ENCODE measurements at regions not wholly inside any gene's neighbourhood (a gene's known extent, or its start where the extent isn't known, plus 50 kb on each side); places are given as distances from the start of the nearest gene placed in this dataset.
"Not testable (repeated sequence)": the region's sequence is repeated elsewhere in the genome, so short reads cannot be mapped to it uniquely, and the experiment has no call there.

GRCh38 chr3:20822251-20822650 is 636.2 kb upstream of the SGO1 start:
- H3K27me3 Mint-ChIP-seq (ENCODE audit: unreplicated experiment) = peaks cover 3% of the 10 kb centered on the region
- no peak overlapping the region for H3K27ac Mint-ChIP-seq (ENCODE audit: unreplicated experiment)
- H3K9me3 Mint-ChIP-seq (ENCODE audit: unreplicated experiment) = peaks cover 3% of the 10 kb centered on the region
- H3K36me3 Mint-ChIP-seq (ENCODE audit: unreplicated experiment) = peaks cover 11% of the 10 kb centered on the region
- no peak for DNase-seq
- no peak for TF ChIP-seq CTCF (IDR thresholded peaks at IDR 0.05; ENCODE audit: partially characterized antibody, unreplicated experiment)
- no peak overlapping the region for H3K4me3 Mint-ChIP-seq (ENCODE audit: unreplicated experiment)
- no peaks in the 10 kb centered on the region for H3K4me1 Mint-ChIP-seq (ENCODE audit: low read depth, unreplicated experiment)

- H3K27me3 Mint-ChIP-seq (ENCODE audit: unreplicated experiment); DNase-seq; H3K4me3 Mint-ChIP-seq (ENCODE audit: unreplicated experiment); H3K9me3 Mint-ChIP-seq (ENCODE audit: unreplicated experiment); H3K4me1 Mint-ChIP-seq (ENCODE audit: low read depth, unreplicated experiment); H3K27ac Mint-ChIP-seq (ENCODE audit: unreplicated experiment): not testable (repeated sequence)
- peaks cover 11% of the 10 kb centered on the region for H3K36me3 Mint-ChIP-seq (ENCODE audit: unreplicated experiment)
Measured at GRCh38 chr3:20820872-20821271, 634.9 kb upstream of the SGO1 start.

GRCh38 chr3:20811631-20812030 is 625.6 kb upstream of the SGO1 start:
- Mint-ChIP-seq H3K4me1 (ENCODE audit: low read depth, unreplicated experiment) (no peaks in the 10 kb centered on the region), H3K36me3 (ENCODE audit: unreplicated experiment) (no peaks in the 10 kb centered on the region), H3K4me3 (ENCODE audit: unreplicated experiment) (no peak overlapping the region), H3K9me3 (ENCODE audit: unreplicated experiment) (no peaks in the 10 kb centered on the region), H3K27me3 (ENCODE audit: unreplicated experiment) (no peaks in the 10 kb centered on the region), H3K27ac (ENCODE audit: unreplicated experiment) (no peak overlapping the region)
- TF ChIP-seq CTCF (IDR thresholded peaks at IDR 0.05; ENCODE audit: partially characterized antibody, unreplicated experiment) = no peak
- no peak for DNase-seq

GRCh38 chr3:20811006-20811405 is 625.0 kb upstream of the SGO1 start:
- Mint-ChIP-seq H3K27me3 (ENCODE audit: unreplicated experiment) (no peaks in the 10 kb centered on the region), H3K27ac (ENCODE audit: unreplicated experiment) (no peak overlapping the region), H3K36me3 (ENCODE audit: unreplicated experiment) (no peaks in the 10 kb centered on the region), H3K4me1 (ENCODE audit: low read depth, unreplicated experiment) (no peaks in the 10 kb centered on the region), H3K9me3 (ENCODE audit: unreplicated experiment) (no peaks in the 10 kb centered on the region), H3K4me3 (ENCODE audit: unreplicated experiment) (no peak overlapping the region)
- DNase-seq = no peak
- TF ChIP-seq CTCF (IDR thresholded peaks at IDR 0.05; ENCODE audit: partially characterized antibody, unreplicated experiment) = no peak

GRCh38 chr3:20810555-20810954 is 624.5 kb upstream of the SGO1 start:
- DNase-seq = no peak

More at GRCh38 chr3:20810555-20810954, 624.5 kb upstream of the SGO1 start:
- TF ChIP-seq CTCF (IDR thresholded peaks at IDR 0.05; ENCODE audit: partially characterized antibody, unreplicated experiment) = no peak
- Mint-ChIP-seq H3K27me3 (ENCODE audit: unreplicated experiment) (no peaks in the 10 kb centered on the region), H3K4me3 (ENCODE audit: unreplicated experiment) (no peak overlapping the region), H3K27ac (ENCODE audit: unreplicated experiment) (no peak overlapping the region), H3K4me1 (ENCODE audit: low read depth, unreplicated experiment) (no peaks in the 10 kb centered on the region), H3K9me3 (ENCODE audit: unreplicated experiment) (no peaks in the 10 kb centered on the region), H3K36me3 (ENCODE audit: unreplicated experiment) (no peaks in the 10 kb centered on the region)

Data from glutamatergic neuron (in vitro differentiated cells).